GM12878 (cell line): ENCODE measurements at regions not wholly inside any gene's neighbourhood (a gene's known extent, or its start where the extent isn't known, plus 50 kb on each side); places are given as distances from the start of the nearest gene placed in this dataset.

Source experiments
- ATAC-seq: fragments of 200-7000 bp; cut with Tn5 transposase; 3 replicates; pipeline ENCODE4 v1.9.1; 2020; ENCODE audit warnings: mild to moderate bottlenecking, moderate library complexity
- BruUV-seq: library from RNA; stranded (reverse); fragments of 400-500 nt; replicated peaks from 2 replicates; lab custom pipeline; 2021; lab: Mats Ljungman, UMichigan
- CTCF ChIA-PET: fragments of 300-600 bp; sonication (Branson Sonifier 250); formaldehyde crosslinking; extraction: SDS; loops from one replicate; lab custom pipeline; 2021; ENCODE audit warnings: inconsistent platforms; lab: Yijun Ruan, JAX
- POLR2A ChIA-PET: fragments of 350-600 bp; formaldehyde crosslinking; extraction: SDS; loops from one replicate; lab custom pipeline; 2021; ENCODE audit warnings: inconsistent platforms; lab: Charles Lee
- RAD21 ChIA-PET: fragments of 300-600 bp; sonication (Branson Sonifier 250); formaldehyde crosslinking; loops from one replicate; lab custom pipeline; 2023; ENCODE audit warnings: antibody characterized with exemption; ENCODE audit not compliant: unreplicated experiment; lab: Charles Lee
- SMC1A ChIA-PET: fragments of 300-600 bp; sonication (Branson Sonifier 250); formaldehyde crosslinking; loops from one replicate; lab custom pipeline; 2023; ENCODE audit not compliant: unreplicated experiment, uncharacterized antibody; lab: Charles Lee
- DNase-seq: peaks from one replicate; pipeline ENCODE4 v3.0.0-alpha.2; 2011; ENCODE audit warnings: low read depth, low spot score
- FAIRE-seq: peaks from 3 replicates; lab custom pipeline; 2011; peaks lifted over from hg19 to GRCh38; lab: Jason Lieb, UNC
- H2AFZ ChIP-seq: 2 replicates; pipeline ENCODE4 v1.6.0; 2011; ENCODE audit warnings: low read depth, low read length, control low read depth; ENCODE audit not compliant: control insufficient read depth
- H3K27ac ChIP-seq: 2 replicates; pipeline ENCODE4 v1.5.1; 2011; ENCODE audit warnings: control low read depth; ENCODE audit not compliant: control insufficient read depth, insufficient read depth
- H3K27me3 ChIP-seq, 2 experiments: replicated peaks in 1 of 2; 2 replicates each; pipeline versions ENCODE4 v1.6.0 to v1.6.1; 2011; ENCODE audit warnings: low read length in 1 of 2; ENCODE audit not compliant: control insufficient read depth in 2 of 2, insufficient read depth in 2 of 2
- H3K36me3 ChIP-seq, 2 experiments: 2 replicates each; pipeline ENCODE4 v1.5.1; 2011; ENCODE audit warnings: low read length in 1 of 2; ENCODE audit not compliant: control insufficient read depth in 2 of 2, insufficient read depth in 2 of 2
- H3K4me1 ChIP-seq: 2 replicates; pipeline ENCODE4 v1.6.1; 2011; ENCODE audit warnings: mild to moderate bottlenecking, low read length, moderate library complexity, mixed read lengths; ENCODE audit not compliant: control insufficient read depth, insufficient read depth
- H3K4me2 ChIP-seq: 2 replicates; pipeline ENCODE4 v1.6.0; 2011; ENCODE audit warnings: control low read depth; ENCODE audit not compliant: control insufficient read depth, insufficient read depth
- H3K4me3 ChIP-seq: fragments of 200-600 bp; sonication (generic); 2 replicates; pipeline ENCODE4 v1.5.1; 2016
- H3K79me2 ChIP-seq: 2 replicates; pipeline ENCODE4 v1.6.0; 2011; ENCODE audit warnings: low read length; ENCODE audit not compliant: control insufficient read depth, insufficient read depth
- H3K9ac ChIP-seq: 2 replicates; pipeline ENCODE4 v1.8.0; 2011; ENCODE audit warnings: low read length, control low read depth, mixed read lengths; ENCODE audit not compliant: control insufficient read depth, insufficient read depth
- H3K9me3 ChIP-seq: replicated peaks from 3 replicates; pipeline ENCODE4 v1.5.1; 2011; ENCODE audit warnings: mild to moderate bottlenecking, low read length; ENCODE audit not compliant: control insufficient read depth, insufficient read depth
- H4K20me1 ChIP-seq: 2 replicates; pipeline ENCODE4 v1.6.0; 2011; ENCODE audit not compliant: control insufficient read depth, insufficient read depth
- BCL11A ChIP-seq: IDR thresholded peaks from 2 replicates; pipeline ENCODE4 v1.6.1; 2011; ENCODE audit warnings: low read depth, low read length
- CBFB ChIP-seq: IDR thresholded peaks from 2 replicates; pipeline ENCODE4 v1.6.1; 2016; ENCODE audit warnings: antibody characterized with exemption, low read depth
- CHD2 ChIP-seq: IDR thresholded peaks from 2 replicates; pipeline ENCODE4 v1.6.1; 2011; ENCODE audit warnings: low read depth, low read length, improper control_type of control experiment, borderline replicate concordance
- EED ChIP-seq: sonication (generic); IDR thresholded peaks from 2 replicates; pipeline ENCODE4 v1.6.1; 2016; ENCODE audit warnings: antibody characterized with exemption, low read depth
- KDM1A ChIP-seq: fragments of 200-600 bp; sonication (generic); IDR thresholded peaks from 2 replicates; pipeline ENCODE4 v1.6.1; 2016; ENCODE audit warnings: borderline replicate concordance
- MEF2A ChIP-seq: IDR thresholded peaks from 2 replicates; pipeline ENCODE4 v1.6.1; 2011; ENCODE audit warnings: low read depth, mild to moderate bottlenecking, low read length, moderate library complexity; ENCODE audit not compliant: insufficient read depth
- MTA2 ChIP-seq: fragments of 450-650 bp; IDR thresholded peaks from 2 replicates; pipeline ENCODE4 v1.6.1; 2016; ENCODE audit warnings: low read depth, mild to moderate bottlenecking, moderate library complexity
- NR2C2 ChIP-seq: IDR thresholded peaks from 2 replicates; pipeline ENCODE4 v1.6.1; 2011; ENCODE audit warnings: borderline replicate concordance, low read depth; ENCODE audit not compliant: control insufficient read depth, insufficient read length
- POLR2A ChIP-seq: IDR thresholded peaks from 2 replicates; pipeline ENCODE4 v1.6.1; 2011; ENCODE audit warnings: low read depth, mild to moderate bottlenecking, low read length
- POLR2AphosphoS2 ChIP-seq: IDR thresholded peaks from 2 replicates; pipeline ENCODE4 v1.6.1; 2011; ENCODE audit warnings: low read depth, mild to moderate bottlenecking, low read length, improper control_type of control experiment, moderate library complexity
- RCOR1 ChIP-seq: conservative IDR thresholded peaks from 2 replicates; pipeline ENCODE4 v1.6.1; 2012; ENCODE audit warnings: low read depth, low read length, improper control_type of control experiment
- RFX5 ChIP-seq: IDR thresholded peaks from 2 replicates; pipeline ENCODE4 v1.6.1; 2011; ENCODE audit warnings: low read depth, low read length, improper control_type of control experiment
- SKIL ChIP-seq: fragments of 450-650 bp; IDR thresholded peaks from 2 replicates; pipeline ENCODE4 v1.6.1; 2017; ENCODE audit warnings: mild to moderate bottlenecking, low read depth, inconsistent platforms; ENCODE audit not compliant: poor library complexity, severe bottlenecking
- SMAD1 ChIP-seq: fragments of 450-650 bp; IDR thresholded peaks from 2 replicates; pipeline ENCODE4 v1.6.1; 2018; ENCODE audit warnings: mild to moderate bottlenecking, low read depth; ENCODE audit not compliant: partially characterized antibody
- SMC3 ChIP-seq: IDR thresholded peaks from 2 replicates; pipeline ENCODE4 v1.6.1; 2011; ENCODE audit warnings: low read length, improper control_type of control experiment, borderline replicate concordance
- SRF ChIP-seq, 2 experiments: IDR thresholded peaks; 2 replicates each; pipeline ENCODE4 v1.6.1; 2011; ENCODE audit warnings: low read depth in 2 of 2, low read length in 2 of 2, mild to moderate bottlenecking in 1 of 2, moderate library complexity in 1 of 2
- ZNF217 ChIP-seq: fragments of 450-650 bp; IDR thresholded peaks from 2 replicates; pipeline ENCODE4 v1.6.1; 2017; ENCODE audit warnings: antibody characterized with exemption, mild to moderate bottlenecking
- ZNF622 ChIP-seq: fragments of 450-650 bp; IDR thresholded peaks from 2 replicates; pipeline ENCODE4 v1.6.1; 2017; ENCODE audit warnings: mild to moderate bottlenecking, inconsistent platforms
- WGBS: methylation state at CpG from one replicate; pipeline ENCODE4 v1.1.6; 2016; ENCODE audit warnings: low lambda C conversion rate; ENCODE audit not compliant: insufficient replicate concordance, insufficient coverage; ENCODE audit errors: missing lambda C conversion rate; 5-methylcytosine and 5-hydroxymethylcytosine counted together
- in situ Hi-C: fragments of 300-500 bp; cut with MboI; formaldehyde crosslinking; loops from 9 replicates; pipeline ENCODE4 v1.14.3; 2018; ENCODE audit warnings: mixed read lengths
- intact Hi-C: fragments of 100-400 bp; cut with micrococcal nuclease; formaldehyde crosslinking; loops from one replicate; pipeline ENCODE4 v1.14.2; 2022; ENCODE audit not compliant: unreplicated experiment
- TF ChIP-seq, protein P1 (sequence below): IDR thresholded peaks from 2 replicates; pipeline ENCODE4 v1.6.1; 2012; ENCODE audit warnings: low read depth, low read length, improper control_type of control experiment
- TF ChIP-seq, protein P2 (sequence below): fragments of 450-650 bp; IDR thresholded peaks from 2 replicates; pipeline ENCODE4 v1.6.1; 2017; ENCODE audit warnings: mild to moderate bottlenecking, moderate library complexity

GRCh38 chr12:47017901-47018475, 61.4 kb upstream of the PCED1B start:
- DNase-seq (no peak), ATAC-seq (no peak), FAIRE-seq (no peak)
- CTCF ChIA-PET = no interaction called here
- Histone ChIP-seq H3K9ac (no peak overlapping the region), H3K4me2 (no peak overlapping the region), H3K36me3 (no peaks in the 10 kb centered on the region), H3K9me3 (no peaks in the 10 kb centered on the region), H3K27ac (no peak overlapping the region), H4K20me1 (no peaks in the 10 kb centered on the region), H2AFZ (no peak overlapping the region), H3K79me2 (no peaks in the 10 kb centered on the region), H3K4me3 (no peak overlapping the region), H3K4me1 (no peaks in the 10 kb centered on the region), H3K27me3 (no peaks in the 10 kb centered on the region)
- in situ Hi-C loops = loop anchor here (10.0 to 25.0 kb wide), 2 partner anchors 683 to 881 kb away; no protein-coding TSS in a partner anchor
- 23% methylated on average over 2 of the region's 2 CpGs for WGBS
- POLR2A ChIA-PET = no interaction called here
- TF ChIP-seq SRF (IDR thresholded peaks at IDR 0.05; ENCODE audit: low read depth in 2 of 2, low read length in 2 of 2) = no peak
- no peak for TF ChIP-seq SKIL
- TF ChIP-seq BCL11A = no peak
- TF ChIP-seq RCOR1 = no peak
- no peak for TF ChIP-seq MTA2
- TF ChIP-seq CHD2 = no peak
- no peak for TF ChIP-seq KDM1A
- TF ChIP-seq POLR2AphosphoS2 = no peak
- no peak for TF ChIP-seq SMC3
- no peak for TF ChIP-seq EED
- TF ChIP-seq, protein P1, sequence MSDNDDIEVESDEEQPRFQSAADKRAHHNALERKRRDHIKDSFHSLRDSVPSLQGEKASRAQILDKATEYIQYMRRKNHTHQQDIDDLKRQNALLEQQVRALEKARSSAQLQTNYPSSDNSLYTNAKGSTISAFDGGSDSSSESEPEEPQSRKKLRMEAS = no peak
- no peak for TF ChIP-seq CBFB
- no peak for TF ChIP-seq POLR2A
- TF ChIP-seq ZNF217 = no peak
- TF ChIP-seq MEF2A = no peak
- TF ChIP-seq RFX5 = no peak
- TF ChIP-seq ZNF622 = no peak
- TF ChIP-seq, protein P2, sequence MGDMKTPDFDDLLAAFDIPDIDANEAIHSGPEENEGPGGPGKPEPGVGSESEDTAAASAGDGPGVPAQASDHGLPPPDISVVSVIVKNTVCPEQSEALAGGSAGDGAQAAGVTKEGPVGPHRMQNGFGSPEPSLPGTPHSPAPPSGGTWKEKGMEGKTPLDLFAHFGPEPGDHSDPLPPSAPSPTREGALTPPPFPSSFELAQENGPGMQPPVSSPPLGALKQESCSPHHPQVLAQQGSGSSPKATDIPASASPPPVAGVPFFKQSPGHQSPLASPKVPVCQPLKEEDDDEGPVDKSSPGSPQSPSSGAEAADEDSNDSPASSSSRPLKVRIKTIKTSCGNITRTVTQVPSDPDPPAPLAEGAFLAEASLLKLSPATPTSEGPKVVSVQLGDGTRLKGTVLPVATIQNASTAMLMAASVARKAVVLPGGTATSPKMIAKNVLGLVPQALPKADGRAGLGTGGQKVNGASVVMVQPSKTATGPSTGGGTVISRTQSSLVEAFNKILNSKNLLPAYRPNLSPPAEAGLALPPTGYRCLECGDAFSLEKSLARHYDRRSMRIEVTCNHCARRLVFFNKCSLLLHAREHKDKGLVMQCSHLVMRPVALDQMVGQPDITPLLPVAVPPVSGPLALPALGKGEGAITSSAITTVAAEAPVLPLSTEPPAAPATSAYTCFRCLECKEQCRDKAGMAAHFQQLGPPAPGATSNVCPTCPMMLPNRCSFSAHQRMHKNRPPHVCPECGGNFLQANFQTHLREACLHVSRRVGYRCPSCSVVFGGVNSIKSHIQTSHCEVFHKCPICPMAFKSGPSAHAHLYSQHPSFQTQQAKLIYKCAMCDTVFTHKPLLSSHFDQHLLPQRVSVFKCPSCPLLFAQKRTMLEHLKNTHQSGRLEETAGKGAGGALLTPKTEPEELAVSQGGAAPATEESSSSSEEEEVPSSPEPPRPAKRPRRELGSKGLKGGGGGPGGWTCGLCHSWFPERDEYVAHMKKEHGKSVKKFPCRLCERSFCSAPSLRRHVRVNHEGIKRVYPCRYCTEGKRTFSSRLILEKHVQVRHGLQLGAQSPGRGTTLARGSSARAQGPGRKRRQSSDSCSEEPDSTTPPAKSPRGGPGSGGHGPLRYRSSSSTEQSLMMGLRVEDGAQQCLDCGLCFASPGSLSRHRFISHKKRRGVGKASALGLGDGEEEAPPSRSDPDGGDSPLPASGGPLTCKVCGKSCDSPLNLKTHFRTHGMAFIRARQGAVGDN = no peak
- TF ChIP-seq SMAD1 = no peak
- no peak for TF ChIP-seq NR2C2
- intact Hi-C loops = no loop called here
- BruUV-seq = no TSS peak
- SMC1A ChIA-PET = interaction anchor here (1.0 kb wide), 1 partner anchor 893 kb away, joined by 3 read pairs; no protein-coding TSS in a partner anchor
- RAD21 ChIA-PET = no interaction called here
